ENCODE measurements at regions not wholly inside any gene's neighbourhood (a gene's known extent, or its start where the extent isn't known, plus 50 kb on each side); places are given as distances from the start of the nearest gene placed in this dataset.

- no peak overlapping the region for H3K4me3 ChIP-seq (ENCODE audit: low read depth, low read length)
- POLR2A ChIA-PET, result no interaction called here
- TF ChIP-seq, protein P1, sequence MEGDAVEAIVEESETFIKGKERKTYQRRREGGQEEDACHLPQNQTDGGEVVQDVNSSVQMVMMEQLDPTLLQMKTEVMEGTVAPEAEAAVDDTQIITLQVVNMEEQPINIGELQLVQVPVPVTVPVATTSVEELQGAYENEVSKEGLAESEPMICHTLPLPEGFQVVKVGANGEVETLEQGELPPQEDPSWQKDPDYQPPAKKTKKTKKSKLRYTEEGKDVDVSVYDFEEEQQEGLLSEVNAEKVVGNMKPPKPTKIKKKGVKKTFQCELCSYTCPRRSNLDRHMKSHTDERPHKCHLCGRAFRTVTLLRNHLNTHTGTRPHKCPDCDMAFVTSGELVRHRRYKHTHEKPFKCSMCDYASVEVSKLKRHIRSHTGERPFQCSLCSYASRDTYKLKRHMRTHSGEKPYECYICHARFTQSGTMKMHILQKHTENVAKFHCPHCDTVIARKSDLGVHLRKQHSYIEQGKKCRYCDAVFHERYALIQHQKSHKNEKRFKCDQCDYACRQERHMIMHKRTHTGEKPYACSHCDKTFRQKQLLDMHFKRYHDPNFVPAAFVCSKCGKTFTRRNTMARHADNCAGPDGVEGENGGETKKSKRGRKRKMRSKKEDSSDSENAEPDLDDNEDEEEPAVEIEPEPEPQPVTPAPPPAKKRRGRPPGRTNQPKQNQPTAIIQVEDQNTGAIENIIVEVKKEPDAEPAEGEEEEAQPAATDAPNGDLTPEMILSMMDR (IDR thresholded peaks at IDR 0.05; ENCODE audit: insufficient read depth, low read length, missing control alignments), result no peak
- CTCF ChIA-PET, result no interaction called here
- DNase-seq (ENCODE audit: low read depth, low spot score), result no peak
Observed at GRCh38 chr13:74860789-74861188, 621.2 kb downstream of the TBC1D4 start.

DNA sequence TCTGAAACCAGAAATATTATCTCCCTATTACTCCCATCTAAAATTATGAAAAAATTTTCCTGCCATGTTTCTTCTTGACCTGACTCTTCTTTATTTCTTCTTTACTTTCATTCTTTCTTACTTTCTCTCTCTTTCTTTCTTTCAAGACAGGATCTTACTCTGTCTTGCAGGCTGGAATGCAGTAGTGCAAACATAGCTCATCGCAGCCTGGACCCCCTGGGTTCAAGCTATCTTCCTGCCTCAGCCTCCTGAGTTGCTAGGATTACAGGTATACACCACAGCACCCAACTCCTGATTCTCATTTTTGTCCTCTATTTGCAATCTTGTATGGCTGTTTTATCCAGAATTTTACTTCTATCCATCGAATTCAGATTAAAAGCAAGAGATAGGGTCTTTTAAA lies 631.1 kb downstream of the TBC1D4 start:
- no peak overlapping the region for H3K4me3 ChIP-seq (ENCODE audit: low read depth, low read length)
- TF ChIP-seq, protein P1 (IDR thresholded peaks at IDR 0.05; ENCODE audit: insufficient read depth, low read length, missing control alignments), result no peak
- no peak for DNase-seq (ENCODE audit: low read depth, low spot score)
- CTCF ChIA-PET, result no interaction called here
- POLR2A ChIA-PET, result no interaction called here

GRCh38 chr13:74847966-74848365 lies 634.0 kb downstream of the TBC1D4 start:
- ChIA-PET POLR2A (no interaction called here), CTCF (no interaction called here)
- H3K4me3 ChIP-seq (ENCODE audit: low read depth, low read length), result no peak overlapping the region
- no peak for DNase-seq (ENCODE audit: low read depth, low spot score)
- TF ChIP-seq, protein P1 (IDR thresholded peaks at IDR 0.05; ENCODE audit: insufficient read depth, low read length, missing control alignments), result no peak

DNA sequence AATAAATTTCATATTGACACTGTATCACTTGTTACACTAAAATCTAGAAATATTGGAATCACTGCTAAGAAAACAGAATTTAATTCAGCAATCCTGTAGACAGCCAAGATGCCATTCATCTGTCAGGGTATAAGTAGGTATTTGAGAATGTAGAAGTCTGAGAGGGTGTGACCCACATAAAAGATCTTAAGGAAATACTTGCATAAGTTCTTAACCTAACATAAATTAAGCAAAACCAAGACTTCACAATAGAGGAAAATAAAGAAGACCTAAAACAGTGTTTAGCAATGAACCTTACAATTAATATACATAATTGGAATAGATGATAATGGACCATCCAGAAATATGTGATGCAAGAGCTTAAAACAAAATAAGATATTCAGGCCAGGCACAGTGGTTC lies 636.2 kb downstream of the TBC1D4 start:
- no peak overlapping the region for H3K4me3 ChIP-seq (ENCODE audit: low read depth, low read length)
- DNase-seq (ENCODE audit: low read depth, low spot score), result no peak
- ChIA-PET CTCF (no interaction called here), POLR2A (no interaction called here)
- TF ChIP-seq, protein P1 (IDR thresholded peaks at IDR 0.05; ENCODE audit: insufficient read depth, low read length, missing control alignments), result no peak

DNA sequence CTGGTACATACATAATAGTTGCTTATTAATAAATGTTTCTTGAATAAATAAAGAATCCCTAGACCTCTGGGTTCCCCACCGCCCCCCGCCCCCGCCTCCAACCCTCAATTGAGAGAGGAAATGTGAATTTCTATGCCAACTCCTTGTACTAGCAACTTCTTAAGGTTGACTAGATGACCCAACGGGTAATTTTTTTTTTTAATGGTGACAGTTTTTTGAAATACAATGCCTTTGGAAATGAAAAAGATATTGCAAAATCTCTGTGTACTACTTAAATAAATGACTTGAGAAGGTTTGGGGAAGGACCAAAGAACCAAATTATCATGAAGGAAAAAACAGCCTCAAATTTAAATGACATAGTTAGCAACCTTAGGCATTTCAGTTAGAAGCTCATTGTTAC lies 640.3 kb downstream of the TBC1D4 start:
- DNase-seq (ENCODE audit: low read depth, low spot score), result no peak
- no peak overlapping the region for H3K4me3 ChIP-seq (ENCODE audit: low read depth, low read length)
- TF ChIP-seq, protein P1 (IDR thresholded peaks at IDR 0.05; ENCODE audit: insufficient read depth, low read length, missing control alignments), result no peak
- ChIA-PET CTCF (no interaction called here), POLR2A (interaction anchor here (0.7 kb wide), 1 partner anchor 48 kb away, joined by 4 read pairs; no protein-coding TSS in a partner anchor)

- TF ChIP-seq, protein P1 (IDR thresholded peaks at IDR 0.05; ENCODE audit: insufficient read depth, low read length, missing control alignments), result no peak
- POLR2A ChIA-PET, result no interaction called here
- CTCF ChIA-PET, result no interaction called here
- no peak for DNase-seq (ENCODE audit: low read depth, low spot score)
- no peak overlapping the region for H3K4me3 ChIP-seq (ENCODE audit: low read depth, low read length)
Observed at GRCh38 chr13:74841123-74841522, 640.8 kb downstream of the TBC1D4 start.

Measured in AG04449 (cell line).